ENCODE measurements at regions not wholly inside any gene's neighbourhood (a gene's known extent, or its start where the extent isn't known, plus 50 kb on each side); places are given as distances from the start of the nearest gene placed in this dataset.
"Not testable (repeated sequence)": the region's sequence is repeated elsewhere in the genome, so short reads cannot be mapped to it uniquely, and the experiment has no call there.

GRCh38 chr3:40751666-40752065 is 226.9 kb downstream of the ZNF621 start:
- DNase-seq (ENCODE audit: low read depth in 1 of 2, low spot score in 1 of 2) = no peak

GRCh38 chr3:40752492-40752891 is 227.7 kb downstream of the ZNF621 start:
- DNase-seq (ENCODE audit: low read depth in 1 of 2, low spot score in 1 of 2) = no peak

- DNase-seq (ENCODE audit: low read depth in 1 of 2, low spot score in 1 of 2) = no peak
These were observed 228.6 kb downstream of the ZNF621 start for GRCh38 chr3:40753291-40753770.

- no peak for DNase-seq (ENCODE audit: low read depth in 1 of 2, low spot score in 1 of 2)
These were observed 229.2 kb downstream of the ZNF621 start for GRCh38 chr3:40753951-40754350.

- no peak for DNase-seq (ENCODE audit: low read depth in 1 of 2, low spot score in 1 of 2)
These were observed 230.2 kb downstream of the ZNF621 start for GRCh38 chr3:40754994-40755393.

GRCh38 chr3:40756500-40756899 is 231.7 kb downstream of the ZNF621 start:
- no peak for DNase-seq (ENCODE audit: low read depth in 1 of 2, low spot score in 1 of 2)

- not testable (repeated sequence) for DNase-seq (ENCODE audit: low read depth in 1 of 2, low spot score in 1 of 2)
These were observed 238.0 kb downstream of the ZNF621 start for GRCh38 chr3:40762771-40763170.

- DNase-seq (ENCODE audit: low read depth in 1 of 2, low spot score in 1 of 2) = no peak
These were observed 239.0 kb downstream of the ZNF621 start for GRCh38 chr3:40763807-40764206.

- no peak for DNase-seq (ENCODE audit: low read depth in 1 of 2, low spot score in 1 of 2)
These were observed 240.0 kb downstream of the ZNF621 start for GRCh38 chr3:40764747-40765146.

GRCh38 chr3:40765884-40766283 is 241.1 kb downstream of the ZNF621 start:
- no peak for DNase-seq (ENCODE audit: low read depth in 1 of 2, low spot score in 1 of 2)

- DNase-seq (ENCODE audit: low read depth in 1 of 2, low spot score in 1 of 2) = no peak
These were observed 241.6 kb downstream of the ZNF621 start for GRCh38 chr3:40766396-40766795.

GRCh38 chr3:40768046-40768445 is 243.3 kb downstream of the ZNF621 start:
- DNase-seq (ENCODE audit: low read depth in 1 of 2, low spot score in 1 of 2) = no peak

GRCh38 chr3:40768536-40768935 is 243.8 kb downstream of the ZNF621 start:
- no peak for DNase-seq (ENCODE audit: low read depth in 1 of 2, low spot score in 1 of 2)

- DNase-seq (ENCODE audit: low read depth in 1 of 2, low spot score in 1 of 2) = no peak
These were observed 245.3 kb downstream of the ZNF621 start for GRCh38 chr3:40770061-40770460.

- no peak for DNase-seq (ENCODE audit: low read depth in 1 of 2, low spot score in 1 of 2)
These were observed 246.4 kb downstream of the ZNF621 start for GRCh38 chr3:40771112-40771511.

- DNase-seq (ENCODE audit: low read depth in 1 of 2, low spot score in 1 of 2) = no peak
These were observed 254.3 kb downstream of the ZNF621 start for GRCh38 chr3:40779039-40779438.

- no peak for DNase-seq (ENCODE audit: low read depth in 1 of 2, low spot score in 1 of 2)
These were observed 255.6 kb downstream of the ZNF621 start for GRCh38 chr3:40780291-40780924.

- no peak for DNase-seq (ENCODE audit: low read depth in 1 of 2, low spot score in 1 of 2)
These were observed 256.2 kb downstream of the ZNF621 start for GRCh38 chr3:40780925-40781406.

GRCh38 chr3:40782111-40782721 is 257.5 kb downstream of the ZNF621 start:
- no peak for DNase-seq (ENCODE audit: low read depth in 1 of 2, low spot score in 1 of 2)

- DNase-seq (ENCODE audit: low read depth in 1 of 2, low spot score in 1 of 2) = no peak
These were observed 266.0 kb downstream of the ZNF621 start for GRCh38 chr3:40790746-40791145.

GRCh38 chr3:40793730-40794129 is 269.0 kb downstream of the ZNF621 start:
- DNase-seq (ENCODE audit: low read depth in 1 of 2, low spot score in 1 of 2) = no peak

- DNase-seq (ENCODE audit: low read depth in 1 of 2, low spot score in 1 of 2) = no peak
These were observed 275.6 kb downstream of the ZNF621 start for GRCh38 chr3:40800343-40800742.

GRCh38 chr3:40801284-40801741 is 276.6 kb downstream of the ZNF621 start:
- no peak for DNase-seq (ENCODE audit: low read depth in 1 of 2, low spot score in 1 of 2)
